Natural killer cell (primary cell): ENCODE measurements at regions not wholly inside any gene's neighbourhood (a gene's known extent, or its start where the extent isn't known, plus 50 kb on each side); places are given as distances from the start of the nearest gene placed in this dataset.
"Not testable (repeated sequence)": the region's sequence is repeated elsewhere in the genome, so short reads cannot be mapped to it uniquely, and the experiment has no call there.

Experiments used
- ATAC-seq, 3 donors: fragments of 150-1000 bp in 2 of 3; fragments of 200-7000 bp in 1 of 3; cut with Tn5 transposase; 1 replicate in 1 of 3; 2 replicates in 2 of 3; pipeline ENCODE4 v1.10.0; 2021; ENCODE audit warnings: mild to moderate bottlenecking in 2 of 3, moderate library complexity in 2 of 3
- DNase-seq, 2 donors: peaks; one replicate each; pipeline versions ENCODE4 v3.0.0 to v3.0.0-alpha.2; 2013 to 2021; ENCODE audit warnings: mixed read lengths in 1 of 2
- H3K27ac ChIP-seq: one replicate; pipeline ENCODE4 v1.5.1; 2013; ENCODE audit warnings: mild to moderate bottlenecking, low read length
- H3K27me3 ChIP-seq: one replicate; pipeline ENCODE4 v1.6.1; 2013; ENCODE audit warnings: low read length; ENCODE audit not compliant: control insufficient read depth, insufficient read depth
- H3K36me3 ChIP-seq: one replicate; pipeline ENCODE4 v1.6.1; 2013; ENCODE audit warnings: low read length; ENCODE audit not compliant: control insufficient read depth, insufficient read depth
- H3K4me1 ChIP-seq: one replicate; pipeline ENCODE4 v1.6.1; 2013; ENCODE audit warnings: low read length; ENCODE audit not compliant: control insufficient read depth, insufficient read depth
- H3K4me3 ChIP-seq: one replicate; pipeline ENCODE4 v1.5.1; 2013; ENCODE audit warnings: low read length
- H3K9me3 ChIP-seq: one replicate; pipeline ENCODE4 v1.6.1; 2013; ENCODE audit warnings: low read length; ENCODE audit not compliant: control insufficient read depth, insufficient read depth
- H3K27ac Mint-ChIP-seq, 2 donors: one replicate each; pipeline ENCODE4 v1.8.0; 2022; ENCODE audit warnings: mild to moderate bottlenecking in 2 of 2, mixed read lengths in 2 of 2, moderate library complexity in 1 of 2
- H3K27me3 Mint-ChIP-seq, 2 donors: one replicate each; pipeline ENCODE4 v1.8.0; 2022; ENCODE audit warnings: low read depth in 2 of 2, mixed read lengths in 2 of 2
- H3K36me3 Mint-ChIP-seq: one replicate; pipeline ENCODE4 v1.8.0; 2022; ENCODE audit warnings: mixed read lengths
- H3K4me1 Mint-ChIP-seq, 2 donors: one replicate each; pipeline ENCODE4 v1.8.0; 2022; ENCODE audit warnings: mixed read lengths in 2 of 2
- H3K4me3 Mint-ChIP-seq: one replicate; pipeline ENCODE4 v1.8.0; 2022; ENCODE audit warnings: mild to moderate bottlenecking, moderate library complexity, mixed read lengths
- H3K9me3 Mint-ChIP-seq, 2 donors: one replicate each; pipeline ENCODE4 v1.8.0; 2022; ENCODE audit warnings: mixed read lengths in 2 of 2
- CTCF ChIP-seq: fragments of 200-600 bp; IDR thresholded peaks from one replicate; pipeline ENCODE4 v1.8.0; 2022; ENCODE audit warnings: antibody characterized with exemption
- WGBS: methylation state at CpG from one replicate; pipeline ENCODE4 v1.1.7; 2013; ENCODE audit warnings: missing lambda C conversion rate; ENCODE audit not compliant: insufficient coverage; 5-methylcytosine and 5-hydroxymethylcytosine counted together
- intact Hi-C: fragments of 100-400 bp; cut with micrococcal nuclease; formaldehyde crosslinking; loops from one replicate; pipeline ENCODE4 v1.14.2; 2022

- H3K4me1 ChIP-seq, H3K4me3 ChIP-seq, DNase-seq, intact Hi-C loops, H3K27ac ChIP-seq, ATAC-seq, H3K27ac Mint-ChIP-seq, H3K36me3 Mint-ChIP-seq, H3K9me3 ChIP-seq, H3K4me1 Mint-ChIP-seq, H3K27me3 Mint-ChIP-seq, H3K27me3 ChIP-seq, H3K4me3 Mint-ChIP-seq, H3K36me3 ChIP-seq, H3K9me3 Mint-ChIP-seq: not testable (repeated sequence)
- WGBS = no CpG with 5 or more reads among the region's 1 CpG
These were observed 190.1 kb downstream of the SPIN4 start for GRCh38 chrX:63160994-63161393.

GRCh38 chrX:63160340-63160739, 190.8 kb downstream of the SPIN4 start:
- H3K36me3 Mint-ChIP-seq, DNase-seq, intact Hi-C loops, H3K27me3 Mint-ChIP-seq, H3K27ac Mint-ChIP-seq, H3K4me3 ChIP-seq, H3K9me3 Mint-ChIP-seq, H3K9me3 ChIP-seq, ATAC-seq, H3K4me1 Mint-ChIP-seq, H3K4me3 Mint-ChIP-seq, H3K36me3 ChIP-seq, H3K4me1 ChIP-seq, H3K27ac ChIP-seq, H3K27me3 ChIP-seq: not testable (repeated sequence)
- WGBS = no CpG with 5 or more reads among the region's 1 CpG

- H3K36me3 ChIP-seq, H3K27me3 Mint-ChIP-seq, H3K27ac Mint-ChIP-seq, intact Hi-C loops, H3K4me3 ChIP-seq, H3K4me1 Mint-ChIP-seq, H3K9me3 Mint-ChIP-seq, H3K4me1 ChIP-seq, H3K4me3 Mint-ChIP-seq, H3K36me3 Mint-ChIP-seq, H3K27ac ChIP-seq, DNase-seq, H3K27me3 ChIP-seq, H3K9me3 ChIP-seq: not testable (repeated sequence)
- WGBS = no CpG with 5 or more reads among the region's 10 CpGs
- peak in 1 of 3 donors; percentile 48 for ATAC-seq
These were observed 205.6 kb downstream of the SPIN4 start for GRCh38 chrX:63145526-63145925.

- H3K27ac Mint-ChIP-seq, H3K4me3 ChIP-seq, H3K27me3 Mint-ChIP-seq, H3K4me1 Mint-ChIP-seq, DNase-seq, ATAC-seq, H3K27ac ChIP-seq, H3K4me1 ChIP-seq, H3K9me3 Mint-ChIP-seq, H3K36me3 ChIP-seq, H3K9me3 ChIP-seq, intact Hi-C loops, H3K36me3 Mint-ChIP-seq, H3K27me3 ChIP-seq, H3K4me3 Mint-ChIP-seq: not testable (repeated sequence)
- WGBS = no CpG with 5 or more reads among the region's 2 CpGs
These were observed 208.5 kb downstream of the SPIN4 start for GRCh38 chrX:63142588-63142987.

GRCh38 chrX:63135859-63136258, 215.3 kb downstream of the SPIN4 start:
- ATAC-seq, intact Hi-C loops, H3K4me1 Mint-ChIP-seq, H3K4me3 Mint-ChIP-seq, H3K27ac Mint-ChIP-seq, H3K9me3 Mint-ChIP-seq, H3K27me3 ChIP-seq, H3K4me3 ChIP-seq, H3K27ac ChIP-seq, H3K36me3 ChIP-seq, H3K4me1 ChIP-seq, H3K27me3 Mint-ChIP-seq, H3K9me3 ChIP-seq, DNase-seq, H3K36me3 Mint-ChIP-seq: not testable (repeated sequence)
- no CpG with 5 or more reads among the region's 2 CpGs for WGBS

GRCh38 chrX:63128509-63128908, 222.6 kb downstream of the SPIN4 start:
- no peak overlapping the region for H3K4me3 ChIP-seq
- DNase-seq = peak in 1 of 2 donors; percentile 15
- H3K27me3 Mint-ChIP-seq = no peaks in the 10 kb centered on the region
- no peaks in the 10 kb centered on the region for H3K9me3 Mint-ChIP-seq
- no peaks in the 10 kb centered on the region for H3K36me3 ChIP-seq
- WGBS = 6% methylated on average over 2 of the region's 2 CpGs
- no peaks in the 10 kb centered on the region for H3K27me3 ChIP-seq
- H3K27ac Mint-ChIP-seq = no peak overlapping the region
- H3K36me3 Mint-ChIP-seq = no peaks in the 10 kb centered on the region
- H3K9me3 ChIP-seq = no peaks in the 10 kb centered on the region
- no peak overlapping the region for H3K4me3 Mint-ChIP-seq
- intact Hi-C loops = no loop called here
- H3K27ac ChIP-seq = no peak overlapping the region
- no peak for ATAC-seq
- TF ChIP-seq CTCF = no peak
- H3K4me1 Mint-ChIP-seq = no peaks in the 10 kb centered on the region
- H3K4me1 ChIP-seq = no peaks in the 10 kb centered on the region
